GM18508 (cell line): ENCODE measurements at regions not wholly inside any gene's neighbourhood (a gene's known extent, or its start where the extent isn't known, plus 50 kb on each side); places are given as distances from the start of the nearest gene placed in this dataset.
A peak's percentile ranks its signal among the peaks of the same experiment; 100 is the strongest.

Experiments
- ATAC-seq: cut with Tn5 transposase; IDR thresholded peaks from one replicate; pipeline ENCODE4 v1.9.1; 2021; ENCODE audit warnings: moderate number of reproducible peaks; ENCODE audit not compliant: insufficient read depth, unreplicated experiment

DNA sequence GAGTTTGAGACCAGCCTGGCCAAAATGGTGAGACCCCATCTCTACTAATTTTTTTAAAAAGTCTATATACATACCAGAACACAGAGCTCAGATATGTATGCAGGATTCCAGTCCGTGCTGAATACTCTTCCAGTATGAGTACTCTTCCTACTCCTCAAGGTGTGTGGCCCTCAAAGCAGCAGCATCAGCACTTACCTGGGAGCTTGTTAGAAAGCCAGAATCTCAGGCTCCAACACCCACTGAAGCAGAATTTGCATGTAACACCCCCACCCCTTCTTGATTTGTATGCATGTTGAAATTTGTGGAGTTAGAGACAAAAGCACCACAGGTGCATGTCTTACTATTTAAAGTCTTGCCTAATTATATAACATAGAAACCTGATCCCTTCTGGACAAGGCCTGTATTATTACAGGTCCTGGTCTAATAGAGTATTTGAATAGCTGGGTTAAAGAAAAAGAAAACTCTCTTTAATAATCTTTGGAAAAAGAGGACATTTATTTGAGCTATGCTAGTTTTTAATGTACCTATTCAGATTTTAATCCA is 50.3 kb upstream of the NFE2L2 start:
- no peak for ATAC-seq

DNA sequence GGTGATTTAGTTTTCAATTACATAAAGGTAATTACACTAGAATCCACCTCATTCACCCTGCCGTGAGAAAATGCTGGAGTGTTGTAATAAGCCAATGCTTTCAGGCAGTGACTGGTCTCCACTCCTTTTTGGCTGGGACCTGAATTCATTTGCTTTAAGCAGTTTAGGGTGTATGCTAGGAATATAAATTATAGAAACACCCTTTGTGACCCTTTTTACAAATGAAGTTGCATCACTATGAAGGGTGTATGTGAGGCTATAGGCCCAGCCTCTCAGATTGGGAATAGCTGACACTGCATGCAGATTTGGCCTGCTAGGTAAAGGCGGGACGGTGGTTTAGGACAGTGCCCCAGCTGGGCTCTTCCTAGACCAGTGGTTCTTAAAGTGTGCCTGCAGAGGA is 50.8 kb upstream of the NFE2L2 start:
- ATAC-seq = no peak

DNA sequence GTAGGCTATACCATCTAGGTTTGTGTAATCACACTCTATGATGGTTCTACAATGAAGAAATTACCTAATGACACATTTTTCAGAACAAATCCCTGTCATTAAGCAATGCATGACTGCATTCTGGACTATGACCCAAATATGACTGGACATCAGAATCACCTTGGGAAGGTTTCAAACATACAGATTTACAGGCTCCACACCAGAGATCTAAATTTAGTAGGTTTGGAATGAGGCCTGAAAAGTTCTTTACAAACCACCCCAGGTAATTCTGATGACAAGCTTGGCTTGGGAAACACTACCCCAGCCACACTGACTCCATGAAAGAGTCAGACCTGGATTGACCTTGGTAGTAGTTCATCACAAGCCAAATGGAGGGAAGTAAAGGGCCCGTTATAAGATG is 52.2 kb upstream of the NFE2L2 start:
- no peak for ATAC-seq

DNA sequence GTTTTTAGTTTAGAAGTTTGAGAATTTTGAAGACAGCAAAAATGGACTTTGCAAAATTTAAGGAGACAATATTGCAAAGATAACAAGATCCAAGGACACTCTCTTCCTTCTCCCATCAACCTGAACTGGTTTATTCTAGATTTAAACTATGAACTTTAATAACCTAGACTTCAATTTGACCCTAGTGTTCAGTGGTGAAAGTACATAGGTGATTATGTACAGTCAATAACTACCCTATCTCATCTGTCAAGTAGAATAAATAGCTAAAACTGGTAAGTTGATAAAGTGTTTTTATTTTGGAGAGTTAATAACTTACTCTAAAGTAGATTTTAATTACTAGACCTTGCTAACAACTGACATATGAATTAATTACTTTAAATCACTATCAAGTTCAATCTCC is 52.9 kb upstream of the NFE2L2 start:
- ATAC-seq = no peak

DNA sequence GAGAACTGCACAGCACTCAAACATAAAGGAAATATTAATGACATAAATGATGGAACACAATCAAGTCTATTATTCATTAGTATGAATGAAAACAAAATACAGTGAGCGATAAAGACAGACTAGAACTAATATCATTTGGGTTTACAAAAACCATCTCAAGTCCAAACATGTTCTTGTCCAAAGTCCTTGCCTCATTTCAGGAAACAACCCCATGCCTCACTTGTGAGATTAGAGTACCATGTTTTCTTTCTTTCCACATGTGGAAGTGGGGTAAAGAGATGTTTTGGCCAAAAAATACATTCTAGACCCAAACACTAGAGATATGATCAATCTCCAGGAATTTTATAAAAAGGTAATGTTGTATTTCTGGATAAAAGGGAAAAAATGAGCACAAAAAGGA is 53.3 kb upstream of the NFE2L2 start:
- no peak for ATAC-seq

DNA sequence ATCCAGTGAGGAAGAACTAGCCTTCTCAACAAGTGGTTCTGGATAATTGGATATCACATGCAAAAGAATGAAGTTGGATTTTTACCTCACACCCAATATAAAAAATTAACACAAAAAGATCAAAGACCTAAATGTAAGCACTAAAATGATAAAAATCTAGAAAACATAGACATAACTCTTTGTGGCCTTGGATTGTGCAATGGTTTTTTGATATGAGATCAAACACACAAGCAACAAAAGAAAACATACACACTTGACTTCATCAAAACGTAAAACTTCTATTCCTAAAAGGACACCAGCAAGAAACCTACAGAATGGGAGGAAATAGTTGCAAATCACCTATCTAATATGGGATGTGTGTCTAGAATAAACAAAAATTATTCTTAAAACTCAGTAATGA is 54.1 kb upstream of the NFE2L2 start:
- no peak for ATAC-seq

DNA sequence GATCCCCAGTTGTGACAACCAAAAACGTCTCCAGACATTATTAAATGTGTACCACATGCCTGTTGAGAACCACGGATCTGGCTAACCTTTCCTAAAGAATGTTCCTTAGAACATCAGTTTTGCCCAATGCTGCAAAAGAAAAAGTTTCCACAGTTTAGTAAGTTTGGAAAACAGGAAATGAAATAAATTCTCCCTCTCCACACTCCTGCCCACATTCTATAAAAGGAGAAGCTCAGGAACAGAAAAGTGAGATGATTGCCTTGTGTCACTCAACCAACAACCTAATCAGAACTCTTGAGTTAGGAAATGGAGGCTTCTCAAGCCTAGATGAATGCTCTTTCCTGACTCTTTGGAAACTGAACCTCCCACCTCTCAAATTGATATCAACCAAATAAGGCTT is 56.1 kb upstream of the NFE2L2 start:
- ATAC-seq = no peak

DNA sequence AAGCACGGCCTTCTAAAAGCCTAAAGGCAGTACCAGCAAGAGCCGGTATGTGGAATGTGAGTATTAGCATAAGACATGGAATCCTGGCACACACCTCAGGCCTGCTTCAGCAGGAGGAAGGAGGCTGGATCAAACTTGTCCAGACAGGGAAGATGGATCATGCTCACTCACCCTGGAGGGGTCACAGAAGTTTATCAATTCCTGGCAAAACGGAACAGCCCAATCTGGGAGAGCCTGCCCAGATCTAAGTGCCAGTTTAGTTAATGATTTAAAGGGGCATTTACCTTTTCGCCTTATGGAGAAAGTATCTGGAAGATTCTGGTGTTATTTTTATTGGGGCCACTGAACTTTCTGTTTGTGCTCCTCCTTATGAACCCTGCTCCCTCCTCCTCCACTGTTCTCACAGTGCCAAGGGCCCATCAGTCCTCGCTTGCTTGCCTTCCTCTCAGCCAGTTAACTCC is 58.3 kb upstream of the NFE2L2 start:
- ATAC-seq = no peak

DNA sequence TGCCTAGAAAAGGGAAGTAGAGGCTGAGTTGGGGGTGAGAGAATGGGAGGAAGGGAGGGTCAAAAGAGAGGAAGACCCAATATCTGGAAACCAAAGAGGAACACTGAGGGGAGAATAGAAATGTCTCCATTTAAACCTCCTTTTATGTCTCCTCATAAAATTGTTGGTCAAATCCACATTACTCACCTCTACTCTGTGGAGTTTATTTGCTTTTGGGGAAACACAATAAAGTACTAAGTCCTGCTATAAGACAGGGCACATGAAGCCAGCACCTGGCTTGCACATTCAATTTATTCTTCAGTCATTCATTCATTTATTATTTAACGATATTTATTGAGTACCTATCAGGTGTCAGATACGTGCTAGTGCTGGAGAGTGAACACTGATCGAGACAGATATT is 60.3 kb upstream of the NFE2L2 start:
- ATAC-seq = no peak

DNA sequence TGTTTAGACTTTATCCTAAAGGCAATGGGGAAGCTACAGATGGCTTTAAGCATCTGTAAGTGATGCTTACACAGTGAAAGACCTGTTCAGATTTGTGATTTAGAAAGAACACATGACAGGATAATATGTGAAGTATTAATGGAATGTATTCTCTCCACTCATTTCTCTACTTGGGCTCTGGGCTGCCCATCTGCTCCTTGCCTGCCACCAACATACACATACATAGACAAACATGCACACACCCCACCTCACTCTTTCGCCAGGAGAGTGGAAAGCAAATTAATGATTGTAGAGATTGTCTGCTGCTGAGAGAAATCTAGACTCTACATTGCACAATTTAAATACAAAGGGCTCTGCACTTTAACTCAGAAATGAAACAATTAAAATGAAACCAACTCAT is 61.0 kb upstream of the NFE2L2 start:
- ATAC-seq = peak; percentile 83

DNA sequence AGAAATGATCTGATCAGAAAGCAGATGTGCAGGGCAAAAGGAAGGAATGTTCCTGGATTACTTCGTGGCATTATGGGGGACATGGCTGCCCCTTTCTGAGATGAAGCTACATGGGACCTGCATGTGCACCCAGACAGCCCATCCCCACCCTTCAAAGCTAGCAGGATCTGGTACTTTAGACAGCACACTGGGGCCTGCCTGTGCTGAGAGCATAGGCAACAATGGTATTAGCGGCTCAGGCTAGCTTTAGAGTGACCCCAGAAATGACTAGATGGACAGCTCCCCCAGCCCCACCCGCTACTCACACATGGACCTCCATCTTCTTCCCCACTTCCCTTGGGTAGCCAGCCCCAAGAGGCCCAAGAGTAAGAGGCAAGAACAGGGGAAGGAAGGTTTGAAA is 61.5 kb upstream of the NFE2L2 start:
- no peak for ATAC-seq

DNA sequence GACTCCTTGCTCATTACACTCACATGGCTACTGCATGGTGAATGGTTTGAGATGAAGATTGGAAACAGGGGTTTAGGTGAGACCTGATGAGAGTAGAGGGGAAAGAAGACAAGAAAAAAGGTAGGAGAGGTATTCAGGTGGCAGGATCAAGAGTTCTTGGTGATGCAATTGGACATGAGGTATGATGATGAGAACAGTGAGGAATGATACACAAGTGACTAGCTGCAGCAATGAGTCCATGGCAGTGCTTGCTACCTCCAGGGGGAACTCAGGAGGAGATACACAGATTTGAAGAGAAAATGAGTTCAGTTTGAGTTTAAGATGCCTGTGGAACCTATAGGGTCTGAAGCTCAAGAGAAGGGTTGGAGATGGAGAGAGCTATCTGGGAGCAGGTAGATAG is 62.1 kb upstream of the NFE2L2 start:
- no peak for ATAC-seq

DNA sequence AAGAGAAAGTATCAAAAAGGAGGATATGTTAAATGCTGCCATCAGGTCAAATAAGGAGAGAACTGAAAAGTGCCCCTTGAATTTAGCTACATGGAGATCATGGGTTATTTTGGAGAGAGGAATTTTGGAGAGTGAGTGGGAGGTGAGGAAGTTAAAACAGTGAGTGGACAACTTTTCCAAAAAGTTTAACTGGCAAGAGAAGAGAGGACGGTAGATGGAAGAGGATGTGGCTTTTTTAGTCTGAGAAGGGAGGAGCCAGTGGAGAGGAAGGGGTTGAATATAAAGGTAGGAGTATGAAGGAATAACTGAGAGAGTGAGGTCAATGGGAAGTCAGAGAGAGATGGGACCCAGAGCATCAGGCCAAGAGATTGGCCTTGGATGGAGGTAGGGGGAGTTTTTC is 62.5 kb upstream of the NFE2L2 start:
- ATAC-seq = no peak

DNA sequence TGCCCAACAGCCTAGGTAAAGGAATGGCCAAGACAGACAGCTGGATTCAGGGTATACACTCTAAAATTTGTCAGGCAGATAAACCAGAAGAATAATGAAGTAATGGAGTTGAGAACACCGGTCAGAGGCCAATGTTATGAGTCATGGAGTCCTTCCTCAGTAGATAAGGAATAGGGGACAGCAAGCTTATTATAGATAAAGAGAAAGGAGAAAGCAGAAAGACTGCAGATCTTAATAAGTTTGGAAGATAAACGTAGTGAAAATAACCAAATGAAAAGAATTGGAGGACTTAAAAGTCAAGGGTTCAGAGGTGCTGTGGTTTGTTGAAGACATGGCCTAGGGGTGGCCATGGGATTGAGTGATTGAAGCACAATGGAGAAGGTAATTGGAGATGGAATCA is 63.5 kb upstream of the NFE2L2 start:
- no peak for ATAC-seq

DNA sequence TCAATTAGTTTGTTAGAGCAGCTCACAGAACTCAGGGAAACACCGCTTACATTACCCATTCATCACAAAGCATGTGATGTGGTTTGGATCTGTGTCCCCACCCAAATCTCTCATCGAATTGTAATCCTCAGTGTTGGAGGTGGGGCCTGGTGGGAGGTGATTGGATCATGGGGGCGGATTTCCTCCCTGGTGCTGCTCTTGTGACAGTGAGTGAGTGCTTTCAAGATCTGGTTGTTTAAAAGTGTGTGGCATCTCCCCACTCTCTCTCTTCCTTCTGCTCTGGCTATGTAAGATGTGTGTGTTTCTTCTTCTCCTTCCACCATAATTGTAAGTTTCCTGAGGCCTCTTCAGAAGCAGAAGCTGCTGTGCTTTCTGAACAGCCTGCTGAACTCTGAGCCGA is 63.5 kb upstream of the AGPS start:
- no peak for ATAC-seq

DNA sequence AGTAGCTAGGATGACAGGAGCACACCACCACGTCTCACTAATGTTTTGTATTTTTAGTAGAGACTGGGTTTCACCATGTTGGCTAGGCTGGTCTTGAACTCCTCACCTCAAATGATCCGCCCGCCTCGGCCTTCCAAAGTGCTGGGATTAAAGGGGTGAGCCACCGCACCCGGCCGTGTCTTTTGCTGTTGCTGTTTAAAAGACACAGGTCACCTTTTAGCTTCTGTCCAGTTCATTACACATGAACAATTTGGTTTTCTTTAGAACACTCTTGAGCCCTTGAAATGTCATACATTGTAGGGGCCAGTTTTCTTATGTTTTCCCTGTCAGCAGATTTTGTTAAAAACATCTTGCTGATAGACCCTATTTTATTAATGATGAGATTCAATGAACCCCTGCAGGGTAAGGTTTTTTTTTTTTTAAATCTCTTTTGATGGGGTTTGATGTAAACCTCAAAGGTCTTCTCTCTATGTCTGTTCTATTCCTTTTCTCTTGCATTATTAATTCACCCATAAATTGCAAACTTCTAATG is 61.0 kb upstream of the AGPS start:
- no peak for ATAC-seq

DNA sequence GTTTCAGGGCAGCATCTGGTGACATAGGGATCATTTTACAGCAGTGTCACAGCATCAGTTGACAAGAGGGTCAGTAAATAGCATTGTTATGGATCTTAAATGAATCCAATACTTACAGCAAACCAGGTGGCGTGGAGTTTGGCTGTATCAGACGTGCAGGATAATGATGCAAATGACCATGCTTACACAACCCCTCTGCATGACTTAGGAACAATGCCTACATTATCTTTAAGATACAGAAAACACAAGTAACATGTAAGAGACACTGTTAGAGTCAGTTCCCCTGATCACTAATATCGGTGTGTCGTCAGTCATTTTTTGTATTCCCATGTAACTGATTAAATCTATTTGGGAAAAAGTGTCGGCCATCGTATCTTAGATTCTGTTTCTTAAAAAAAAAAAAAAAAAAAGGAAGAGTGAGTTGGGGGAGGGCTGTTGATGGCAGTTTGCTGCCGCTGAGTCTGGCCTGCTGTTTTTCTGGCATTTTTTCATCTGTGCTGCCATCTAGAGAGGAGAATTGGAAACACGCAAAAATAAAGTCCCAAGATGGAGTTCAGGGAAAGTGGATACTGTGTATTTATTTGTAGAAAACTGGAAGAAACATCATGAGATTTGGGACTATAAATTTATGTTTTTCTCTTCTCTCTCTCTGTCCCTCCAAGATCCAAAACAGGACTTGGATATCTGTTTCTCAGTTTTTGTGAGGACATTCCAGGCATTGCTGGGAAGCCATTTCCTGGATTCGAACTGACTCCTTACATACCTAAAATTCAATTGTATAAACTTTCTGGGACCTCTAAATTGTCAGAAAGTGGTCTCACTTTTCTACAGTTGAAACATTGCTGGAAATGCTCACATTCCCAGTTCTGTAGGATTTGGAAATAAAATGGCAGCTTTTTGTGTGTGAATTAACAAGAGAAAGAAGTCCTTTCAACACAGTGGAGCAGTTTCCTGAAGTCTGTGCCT is 60.3 kb upstream of the AGPS start:
- ATAC-seq = peak; percentile 54

DNA sequence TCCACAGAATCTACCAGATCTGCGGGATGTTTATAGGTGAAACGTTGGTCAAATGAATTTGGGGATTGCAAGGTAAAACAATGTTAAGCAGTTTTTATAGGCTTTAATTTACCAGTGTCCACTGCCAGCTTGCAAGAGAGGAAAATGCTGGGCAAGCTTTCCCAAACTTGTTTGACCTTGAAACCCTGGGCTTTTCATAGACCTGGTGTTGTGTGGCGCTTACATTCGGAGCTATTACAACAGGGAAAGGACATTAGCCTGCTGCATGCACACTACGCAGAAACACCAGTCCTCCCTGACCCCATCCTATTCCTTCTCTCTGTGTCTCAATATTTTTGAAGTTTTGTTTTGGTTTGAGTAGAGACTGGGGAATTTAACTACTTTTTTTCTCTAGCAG is 59.6 kb upstream of the AGPS start:
- ATAC-seq = no peak

DNA sequence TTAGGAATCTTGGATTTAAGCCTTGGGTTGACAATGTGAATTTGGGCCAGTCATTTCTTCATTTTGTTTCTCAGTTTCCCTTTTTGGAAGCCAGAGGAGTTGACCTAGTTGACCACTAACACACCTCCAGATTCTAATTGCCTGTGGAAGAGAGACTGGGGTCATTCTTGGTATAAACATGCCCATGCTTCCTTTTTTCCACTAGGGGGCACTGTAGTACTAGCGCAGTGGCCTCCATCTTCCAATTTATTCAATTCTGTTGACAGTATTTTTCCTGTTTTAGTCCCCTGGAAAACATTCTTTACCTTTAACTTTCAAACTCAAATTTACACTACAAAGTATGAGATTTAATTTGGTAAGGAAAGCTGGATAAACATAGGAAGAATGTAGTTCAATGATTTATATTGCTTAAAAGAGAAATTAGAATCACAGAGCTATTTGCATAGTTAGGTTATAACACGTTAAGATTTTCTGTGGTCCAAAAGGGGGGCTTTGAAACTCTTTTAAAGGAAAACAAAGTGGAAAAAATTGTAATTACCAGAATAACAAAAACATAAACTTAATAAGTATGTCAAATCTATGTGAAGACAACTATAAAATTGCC is 57.5 kb upstream of the AGPS start:
- ATAC-seq = no peak

DNA sequence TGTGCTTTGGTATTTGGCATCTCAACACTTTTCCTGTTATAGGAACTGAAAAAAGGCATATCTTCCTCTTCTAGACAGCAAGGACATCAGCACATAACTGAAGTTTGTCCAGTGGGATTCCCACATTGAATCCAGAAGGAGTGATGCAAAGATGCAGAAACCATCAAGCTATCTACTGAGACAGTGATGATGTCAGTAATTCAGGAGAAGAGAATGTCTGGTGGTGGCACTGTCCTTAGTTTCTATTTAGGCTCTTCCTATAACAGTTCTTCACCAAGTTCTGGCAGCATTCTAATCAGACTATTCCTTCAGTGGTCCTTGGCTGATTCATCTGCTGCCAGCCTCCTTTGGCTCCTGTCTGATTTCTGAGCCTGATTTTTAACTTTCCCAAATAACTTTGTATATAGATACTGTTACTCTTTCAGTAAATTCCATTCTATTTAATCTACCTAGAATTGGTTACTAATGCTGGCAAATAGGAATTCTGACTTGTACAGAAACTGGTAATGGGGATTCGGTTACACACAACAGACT is 56.6 kb upstream of the AGPS start:
- ATAC-seq = no peak

DNA sequence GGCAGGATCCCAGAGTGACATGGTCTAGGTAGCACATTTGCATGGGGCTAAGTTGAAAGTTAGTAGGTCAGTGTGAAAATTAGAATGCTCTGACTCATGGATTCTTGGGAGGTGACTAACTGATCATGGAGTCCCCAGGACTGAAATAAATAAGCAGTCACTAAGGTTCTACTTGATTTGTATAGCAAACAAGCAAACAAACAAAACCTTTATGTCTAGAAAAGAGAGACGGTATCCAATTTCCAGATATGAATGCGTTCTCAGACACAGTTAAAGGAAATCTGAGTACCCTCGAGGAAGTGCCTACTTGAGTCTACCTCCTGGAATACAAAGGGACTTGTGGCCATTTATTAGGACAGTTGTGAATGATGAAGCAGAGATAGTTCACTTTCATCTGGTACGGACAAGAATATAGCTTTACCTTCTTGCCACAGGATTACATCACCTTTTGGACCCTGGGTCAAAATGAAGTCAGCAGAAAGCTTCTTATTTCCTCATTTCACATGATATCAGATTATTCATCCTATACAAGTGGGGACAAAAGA is 54.3 kb upstream of the AGPS start:
- ATAC-seq = no peak
